NCI-H1105 treated with DMSO at 0.1 percent for 48 hours (cell line): ENCODE measurements at regions not wholly inside any gene's neighbourhood (a gene's known extent, or its start where the extent isn't known, plus 50 kb on each side); places are given as distances from the start of the nearest gene placed in this dataset.

Experiments used
- DNase-seq: peaks from one replicate; lab custom pipeline; 2025; lab: John Stamatoyannopoulos, UW

- DNase-seq: no peak
These were observed 132.0 kb upstream of the CTTNBP2NL start for GRCh38 chr1:112264010-112264409.

DNA sequence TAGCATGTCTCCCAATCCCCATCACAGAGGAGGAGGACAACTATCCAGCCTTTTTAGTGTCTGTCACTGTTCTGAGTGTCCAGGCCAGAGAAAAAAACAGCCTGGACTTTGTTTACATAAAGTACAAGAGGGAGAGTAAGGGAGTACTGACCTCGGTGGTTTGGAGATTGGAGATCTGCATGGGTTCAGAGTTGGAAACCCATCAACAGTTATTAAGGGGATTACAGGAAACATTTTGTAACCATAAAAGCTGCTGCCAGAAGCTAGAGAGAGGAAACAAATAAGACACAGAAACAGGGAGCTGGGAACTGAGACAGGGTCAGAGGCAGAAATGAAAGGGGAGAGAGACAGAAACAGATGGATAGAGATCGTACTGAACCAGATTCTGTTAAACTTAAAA lies 131.5 kb upstream of the CTTNBP2NL start:
- DNase-seq: no peak

DNA sequence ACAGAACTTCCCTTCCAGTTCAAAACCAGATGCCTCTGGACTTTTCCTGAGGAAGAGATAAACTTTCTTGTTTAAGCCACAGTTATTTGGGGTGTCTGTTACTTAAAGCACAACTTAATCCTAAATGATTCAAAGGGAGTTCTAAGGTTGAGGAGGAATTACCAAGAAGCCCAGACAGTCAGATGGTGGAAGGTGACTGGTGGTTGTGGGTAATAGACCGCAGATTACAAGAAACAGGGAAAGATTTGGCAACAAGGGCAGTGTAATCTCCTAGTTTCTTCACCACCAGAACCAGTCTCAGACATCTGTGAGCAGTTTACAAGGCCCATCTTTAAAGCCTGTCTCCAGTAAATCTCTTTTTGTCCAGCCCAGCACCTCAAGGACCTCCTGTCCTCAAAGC lies 130.1 kb upstream of the CTTNBP2NL start:
- no peak for DNase-seq

DNA sequence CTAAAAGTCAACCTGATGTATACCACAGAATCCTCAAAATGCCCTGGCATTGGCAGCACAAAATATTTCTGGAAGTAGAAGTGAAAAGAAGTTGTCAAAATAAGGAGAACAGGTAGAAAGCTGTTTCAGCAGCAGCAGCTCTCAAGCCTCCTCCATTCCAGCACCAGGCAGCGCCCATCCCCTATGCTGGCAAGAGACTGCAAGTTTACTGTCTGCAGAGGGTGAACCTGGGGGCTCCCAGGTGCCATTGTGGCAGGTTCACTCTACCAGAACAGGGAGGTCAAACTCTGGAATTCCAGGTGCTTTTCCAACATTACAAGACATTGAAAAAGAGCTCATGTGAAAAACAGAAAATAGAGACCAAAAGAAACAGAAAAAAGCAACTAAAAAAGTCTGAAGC lies 128.8 kb upstream of the CTTNBP2NL start:
- no peak for DNase-seq

- no peak for DNase-seq
These were observed 128.1 kb upstream of the CTTNBP2NL start for GRCh38 chr1:112267929-112268328.

- no peak for DNase-seq
These were observed 127.6 kb upstream of the CTTNBP2NL start for GRCh38 chr1:112268408-112268807.

- no peak for DNase-seq
These were observed 124.7 kb upstream of the CTTNBP2NL start for GRCh38 chr1:112271270-112271669.

DNA sequence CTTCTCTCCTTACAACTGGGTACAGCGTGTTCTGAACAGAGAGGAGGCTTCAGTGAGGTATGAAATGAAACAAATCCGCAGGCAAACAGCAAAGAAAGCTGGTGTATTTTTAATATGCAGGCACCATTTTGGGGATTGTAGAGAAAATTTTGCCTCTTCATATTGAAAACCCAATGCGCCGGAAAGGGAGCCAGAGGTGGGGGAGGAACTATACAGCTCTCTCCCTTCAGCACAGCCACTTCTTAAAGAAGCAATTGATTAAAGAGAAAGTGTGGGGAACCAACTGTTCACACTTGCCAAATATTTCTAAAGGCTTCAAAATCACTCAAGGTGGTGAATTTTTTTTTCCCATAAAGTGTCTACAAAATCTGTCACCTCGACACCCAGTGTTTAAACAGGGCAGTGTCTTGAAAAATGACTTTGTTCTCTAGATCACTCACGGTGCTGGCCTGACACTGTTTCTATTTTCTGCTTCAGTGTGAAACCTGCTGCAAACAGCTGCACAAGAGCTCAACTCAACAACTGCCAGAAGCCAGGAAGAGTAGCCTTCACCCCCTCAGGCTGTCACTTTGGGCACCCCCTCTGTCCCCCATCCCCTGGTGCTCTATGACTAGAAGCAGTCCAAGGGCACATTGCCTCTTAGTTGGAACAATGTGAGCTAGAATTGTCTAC lies 123.8 kb upstream of the CTTNBP2NL start:
- DNase-seq: no peak

DNA sequence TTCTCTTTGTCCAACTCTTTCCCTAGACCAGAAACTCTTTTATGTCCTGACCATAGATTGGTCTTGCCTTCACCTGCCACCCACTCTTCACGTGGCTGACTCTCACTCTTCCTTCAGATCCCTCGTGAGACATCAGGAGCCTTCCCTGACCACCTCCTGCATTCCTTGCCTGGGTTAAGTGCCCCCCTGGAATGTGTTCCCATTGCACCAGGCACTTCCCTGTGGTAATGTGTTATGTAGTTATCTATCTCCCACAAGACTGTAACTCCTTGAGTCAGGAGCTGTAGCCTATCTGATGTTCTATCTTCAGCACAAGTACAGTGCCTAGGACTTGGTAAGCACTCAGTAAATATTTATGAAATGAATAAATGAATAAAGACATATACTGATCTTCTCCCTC lies 111.2 kb upstream of the CTTNBP2NL start:
- no peak for DNase-seq

DNA sequence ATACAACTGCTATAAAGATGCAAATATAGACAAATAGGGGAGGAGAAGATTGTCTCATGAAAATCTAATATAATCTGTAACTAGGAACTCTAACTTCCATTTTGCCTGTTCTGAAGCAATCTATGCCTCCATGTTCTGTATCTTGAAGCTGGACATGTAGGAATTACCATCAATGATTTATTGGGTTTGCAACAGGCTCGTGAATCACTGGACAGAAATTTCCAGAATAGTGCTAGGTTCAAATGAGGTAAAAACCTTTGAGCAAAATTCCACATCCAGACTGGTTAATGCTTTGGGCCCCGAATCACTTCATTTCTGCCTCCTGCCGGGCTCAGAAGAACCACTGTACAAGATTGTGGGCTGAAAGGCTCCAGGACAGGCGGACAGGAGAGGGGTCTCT lies 110.7 kb upstream of the CTTNBP2NL start:
- DNase-seq: no peak

DNA sequence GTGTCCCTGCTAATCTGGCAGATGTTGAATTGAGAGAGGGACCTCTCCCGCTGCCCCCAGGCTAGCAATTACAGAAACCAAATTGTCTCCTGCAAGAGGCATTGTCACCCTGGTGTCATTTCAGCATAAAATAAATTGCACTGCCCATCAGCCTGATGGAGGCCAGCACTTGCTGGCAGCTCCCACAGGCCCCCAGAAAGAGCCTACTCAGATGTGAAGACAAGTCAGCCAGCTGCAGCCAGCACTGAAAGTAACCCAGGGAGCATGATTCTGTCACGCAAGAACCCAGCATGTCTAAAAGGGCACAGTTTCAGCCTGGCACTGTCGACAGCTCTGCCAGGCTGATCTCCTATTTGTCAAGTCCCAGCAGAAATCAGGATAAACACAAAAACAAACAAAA lies 110.3 kb upstream of the CTTNBP2NL start:
- no peak for DNase-seq

GRCh38 chr1:112296908-112297307 lies 99.1 kb upstream of the CTTNBP2NL start:
- DNase-seq: no peak

- DNase-seq: no peak
These were observed 98.5 kb upstream of the CTTNBP2NL start for GRCh38 chr1:112297536-112297935.

DNA sequence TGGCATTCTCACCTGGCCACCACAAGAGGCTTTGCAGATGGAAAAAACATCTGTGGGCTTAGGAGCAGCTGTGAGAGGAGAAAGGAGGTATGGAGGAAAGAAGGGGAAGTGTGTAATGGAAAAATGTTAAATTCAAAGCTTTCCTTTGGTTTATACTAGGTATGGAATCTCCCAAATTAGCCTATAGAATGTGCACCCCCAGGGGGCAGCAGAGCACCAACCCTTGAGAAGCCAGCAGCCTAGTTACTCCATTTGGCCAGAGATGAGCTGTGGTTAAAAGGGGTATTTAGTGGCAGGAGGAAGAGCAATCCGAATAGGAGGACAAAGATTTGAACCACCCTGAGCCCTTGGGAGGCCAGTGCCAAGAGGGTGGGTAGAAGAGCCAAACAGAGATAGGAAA lies 97.5 kb upstream of the CTTNBP2NL start:
- peak; percentile 35 for DNase-seq

DNA sequence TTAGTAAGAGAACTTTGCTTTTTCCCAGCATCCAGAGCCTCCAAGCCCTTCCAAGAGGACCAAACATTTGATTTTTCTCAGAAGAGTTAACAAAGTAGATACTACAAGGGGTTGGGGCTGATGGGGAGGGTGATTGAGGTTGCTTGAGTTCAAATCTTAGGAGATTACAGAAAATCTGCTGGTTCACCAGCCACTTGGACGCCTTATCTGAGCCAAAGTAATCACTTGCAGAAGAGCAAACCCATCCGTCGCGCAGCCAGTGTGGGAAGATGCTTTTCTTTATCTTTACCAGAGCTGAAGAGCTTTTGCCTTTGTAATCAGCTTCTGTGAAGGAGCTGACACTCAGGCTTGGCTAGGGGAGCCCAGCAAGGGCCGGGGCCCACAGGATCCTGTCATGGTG lies 91.9 kb upstream of the CTTNBP2NL start:
- DNase-seq: no peak

GRCh38 chr1:112304612-112305011 lies 91.4 kb upstream of the CTTNBP2NL start:
- no peak for DNase-seq

GRCh38 chr1:112307930-112308591 lies 88.0 kb upstream of the CTTNBP2NL start:
- no peak for DNase-seq

GRCh38 chr1:112308716-112309115 lies 87.3 kb upstream of the CTTNBP2NL start:
- no peak for DNase-seq

- peak; percentile 29 for DNase-seq
These were observed 86.5 kb upstream of the CTTNBP2NL start for GRCh38 chr1:112309499-112309898.

- no peak for DNase-seq
These were observed 83.7 kb upstream of the CTTNBP2NL start for GRCh38 chr1:112312315-112312714.

DNA sequence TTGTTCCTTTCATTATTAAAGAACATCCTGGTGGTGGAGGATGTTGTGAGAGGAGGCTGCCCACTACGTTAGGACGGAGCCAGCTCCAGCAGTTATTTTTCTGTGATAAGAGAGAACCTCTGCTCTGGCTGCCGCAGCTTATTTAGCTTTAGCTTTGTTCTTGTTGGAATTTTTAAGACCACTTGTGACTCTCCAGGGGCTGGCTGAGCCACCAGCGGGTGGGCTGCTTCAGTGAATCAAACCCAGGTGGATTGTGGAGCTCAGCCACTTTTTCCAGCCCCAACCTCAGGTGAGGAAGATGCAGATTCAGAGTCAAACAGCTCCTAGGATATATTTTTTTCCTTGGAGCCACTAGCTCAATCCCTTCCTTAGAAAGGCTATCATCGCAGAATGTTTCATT lies 83.1 kb upstream of the CTTNBP2NL start:
- no peak for DNase-seq

DNA sequence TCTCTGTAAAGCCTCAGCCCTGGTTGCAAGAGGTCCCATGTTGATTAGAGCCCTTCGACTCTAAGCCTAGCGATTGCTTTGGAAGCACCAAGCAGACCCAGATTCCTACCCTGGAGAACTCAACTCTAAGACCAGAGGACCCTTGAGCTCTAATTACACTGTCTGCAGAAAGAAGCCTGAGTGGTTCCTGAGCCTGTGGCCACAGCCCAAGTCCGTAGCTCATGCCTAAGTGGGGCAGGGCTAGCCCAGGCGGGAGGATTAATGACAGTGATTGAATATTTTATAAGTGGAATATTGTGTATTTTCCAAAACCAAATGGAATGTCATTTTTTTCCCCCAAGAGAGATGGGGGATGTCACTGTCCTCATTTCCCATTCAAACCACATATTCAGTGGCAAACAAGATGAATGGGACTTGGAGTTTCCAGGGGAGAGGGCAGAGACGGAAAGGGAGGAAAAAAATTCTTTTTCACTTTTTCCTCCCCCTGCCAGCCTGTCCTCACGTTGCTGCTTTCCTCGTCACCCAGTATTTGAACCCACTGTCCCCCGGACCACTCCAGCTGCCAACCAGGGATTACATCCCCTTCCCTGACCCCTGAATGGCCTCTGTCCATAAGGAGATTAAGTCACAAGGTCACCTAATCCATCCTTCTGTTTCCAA lies 79.6 kb upstream of the CTTNBP2NL start:
- no peak for DNase-seq

GRCh38 chr1:112317140-112317539 lies 78.9 kb upstream of the CTTNBP2NL start:
- no peak for DNase-seq
